Loucy (cell line): ENCODE measurements at regions not wholly inside any gene's neighbourhood (a gene's known extent, or its start where the extent isn't known, plus 50 kb on each side); places are given as distances from the start of the nearest gene placed in this dataset.

Experiments used
- EZH2phosphoT487 ChIP-seq: fragments of 200-600 bp; IDR thresholded peaks from 2 replicates; pipeline ENCODE4 v1.6.1; 2018; ENCODE audit warnings: antibody characterized with exemption, mild to moderate bottlenecking, moderate library complexity, borderline replicate concordance
- TF ChIP-seq, protein P1 (sequence below): fragments of 200-600 bp; sonication (generic); conservative IDR thresholded peaks from 2 replicates; pipeline ENCODE4 v1.5.1; 2014; ENCODE audit warnings: mild to moderate bottlenecking, antibody characterized with exemption, low read length

DNA sequence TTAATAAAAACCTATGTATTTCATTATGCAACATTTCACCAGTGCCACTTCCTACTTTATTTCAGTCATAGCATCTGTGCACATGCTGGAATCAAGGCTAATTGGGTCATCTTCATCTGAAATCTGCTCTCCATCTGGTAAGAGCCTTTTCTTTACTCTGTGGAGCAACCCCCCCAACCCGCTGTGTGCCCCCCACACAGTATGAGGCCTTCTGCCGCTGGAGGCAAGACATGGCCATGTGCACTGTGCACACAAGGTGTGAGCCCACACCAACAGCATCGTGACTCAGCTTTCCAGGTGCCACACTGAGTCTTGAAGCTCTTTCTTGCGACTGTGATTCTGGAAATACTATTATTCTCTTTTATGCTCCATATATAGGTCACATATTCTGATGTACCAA is 471.0 kb downstream of the TBC1D4 start:
- TF ChIP-seq, protein P1, sequence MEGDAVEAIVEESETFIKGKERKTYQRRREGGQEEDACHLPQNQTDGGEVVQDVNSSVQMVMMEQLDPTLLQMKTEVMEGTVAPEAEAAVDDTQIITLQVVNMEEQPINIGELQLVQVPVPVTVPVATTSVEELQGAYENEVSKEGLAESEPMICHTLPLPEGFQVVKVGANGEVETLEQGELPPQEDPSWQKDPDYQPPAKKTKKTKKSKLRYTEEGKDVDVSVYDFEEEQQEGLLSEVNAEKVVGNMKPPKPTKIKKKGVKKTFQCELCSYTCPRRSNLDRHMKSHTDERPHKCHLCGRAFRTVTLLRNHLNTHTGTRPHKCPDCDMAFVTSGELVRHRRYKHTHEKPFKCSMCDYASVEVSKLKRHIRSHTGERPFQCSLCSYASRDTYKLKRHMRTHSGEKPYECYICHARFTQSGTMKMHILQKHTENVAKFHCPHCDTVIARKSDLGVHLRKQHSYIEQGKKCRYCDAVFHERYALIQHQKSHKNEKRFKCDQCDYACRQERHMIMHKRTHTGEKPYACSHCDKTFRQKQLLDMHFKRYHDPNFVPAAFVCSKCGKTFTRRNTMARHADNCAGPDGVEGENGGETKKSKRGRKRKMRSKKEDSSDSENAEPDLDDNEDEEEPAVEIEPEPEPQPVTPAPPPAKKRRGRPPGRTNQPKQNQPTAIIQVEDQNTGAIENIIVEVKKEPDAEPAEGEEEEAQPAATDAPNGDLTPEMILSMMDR, result no peak
- no peak for TF ChIP-seq EZH2phosphoT487
